GM18517 (cell line): ENCODE measurements at regions not wholly inside any gene's neighbourhood (a gene's known extent, or its start where the extent isn't known, plus 50 kb on each side); places are given as distances from the start of the nearest gene placed in this dataset.
"Not testable (repeated sequence)": the region's sequence is repeated elsewhere in the genome, so short reads cannot be mapped to it uniquely, and the experiment has no call there.

Experiments used
- ATAC-seq: cut with Tn5 transposase; IDR thresholded peaks from one replicate; pipeline ENCODE4 v1.9.1; 2021; ENCODE audit warnings: mild to moderate bottlenecking, moderate library complexity; ENCODE audit not compliant: unreplicated experiment

GRCh38 chr5:45893309-45893708, 197.1 kb upstream of the HCN1 start:
- no peak for ATAC-seq

- not testable (repeated sequence) for ATAC-seq
Observed at GRCh38 chr5:45890441-45891080, 194.4 kb upstream of the HCN1 start.

GRCh38 chr5:45862763-45863162, 166.6 kb upstream of the HCN1 start:
- no peak for ATAC-seq

GRCh38 chr5:45847877-45848276, 151.7 kb upstream of the HCN1 start:
- no peak for ATAC-seq

GRCh38 chr5:45826055-45826454, 129.9 kb upstream of the HCN1 start:
- no peak for ATAC-seq

GRCh38 chr5:45800331-45800730, 104.2 kb upstream of the HCN1 start:
- ATAC-seq = no peak

- no peak for ATAC-seq
Observed at GRCh38 chr5:45799388-45799787, 103.2 kb upstream of the HCN1 start.

- ATAC-seq = no peak
Observed at GRCh38 chr5:45796959-45797553, 100.9 kb upstream of the HCN1 start.

GRCh38 chr5:45795458-45795857, 99.3 kb upstream of the HCN1 start:
- no peak for ATAC-seq

GRCh38 chr5:45793638-45794532, 97.7 kb upstream of the HCN1 start:
- peak; percentile 73 for ATAC-seq

- ATAC-seq = no peak
Observed at GRCh38 chr5:45779874-45780671, 83.9 kb upstream of the HCN1 start.

- ATAC-seq = no peak
Observed at GRCh38 chr5:45774528-45774927, 78.3 kb upstream of the HCN1 start.

GRCh38 chr5:45772402-45772801, 76.2 kb upstream of the HCN1 start:
- no peak for ATAC-seq

- no peak for ATAC-seq
Observed at GRCh38 chr5:45765561-45765960, 69.4 kb upstream of the HCN1 start.

GRCh38 chr5:45750574-45750973, 54.4 kb upstream of the HCN1 start:
- ATAC-seq = no peak

- not testable (repeated sequence) for ATAC-seq
Observed at GRCh38 chr5:45748511-45748910, 52.3 kb upstream of the HCN1 start.
